ENCODE measurements at regions not wholly inside any gene's neighbourhood (a gene's known extent, or its start where the extent isn't known, plus 50 kb on each side); places are given as distances from the start of the nearest gene placed in this dataset.

DNA sequence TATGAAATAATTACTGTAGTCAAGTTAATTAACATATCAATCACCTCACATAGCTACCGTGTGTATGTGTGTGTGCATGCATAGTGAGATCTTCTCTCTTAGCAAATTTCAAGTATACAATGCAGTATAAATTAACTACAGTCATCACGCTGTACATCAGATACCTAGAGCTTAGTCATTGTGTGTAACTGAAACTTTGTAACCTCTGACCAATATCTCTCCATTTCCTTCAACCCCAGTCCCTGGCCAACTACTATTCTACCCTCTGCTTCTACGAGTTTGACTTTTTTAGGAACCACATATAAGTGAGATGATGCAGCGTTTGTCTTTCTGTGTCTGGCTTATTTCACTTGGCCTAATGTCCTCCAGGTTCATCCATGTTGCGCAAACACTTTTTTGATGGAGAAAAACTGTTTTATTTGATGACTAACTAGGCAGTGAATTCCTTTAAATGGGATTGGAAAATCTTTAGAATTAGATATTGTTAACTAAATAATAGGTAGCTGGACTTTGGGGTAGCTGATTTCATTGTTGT, 459.5 kb downstream of the DHX35 start:
- H3K9ac ChIP-seq (ENCODE audit: low read length): no peak overlapping the region
- no peak for DNase-seq (ENCODE audit: low read depth)
- H3K27me3 ChIP-seq (replicated peaks; ENCODE audit: control insufficient read depth, insufficient read depth, low read length): no peaks in the 10 kb centered on the region
- no peaks in the 10 kb centered on the region for H3K4me1 ChIP-seq (ENCODE audit: control insufficient read depth, insufficient read depth, low read length)
- no peaks in the 10 kb centered on the region for H3K36me3 ChIP-seq (ENCODE audit: control insufficient read depth, insufficient read depth, low read length, severe bottlenecking)
- H3K4me3 ChIP-seq (ENCODE audit: low read length): no peak overlapping the region
- H3K9me3 ChIP-seq (ENCODE audit: control insufficient read depth, low read length): no peaks in the 10 kb centered on the region

DNA sequence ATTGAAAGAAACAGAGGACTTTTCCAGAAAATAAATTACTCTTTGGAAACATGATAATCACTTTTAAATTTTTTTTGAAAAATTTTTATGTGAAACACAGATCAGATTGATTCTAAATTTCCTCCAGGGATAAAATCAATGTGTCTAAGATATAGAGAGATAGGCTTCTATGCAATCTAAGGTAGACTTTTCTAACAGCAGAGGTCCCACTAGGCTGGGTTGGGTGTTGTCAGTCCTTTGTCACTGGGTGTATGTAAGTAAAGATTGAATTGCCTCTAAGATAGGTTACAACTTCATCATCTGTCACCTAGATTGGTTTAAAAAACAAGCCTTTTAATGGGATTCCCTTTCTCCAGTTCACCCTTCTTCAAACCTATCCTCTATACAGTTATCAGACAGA, 449.9 kb downstream of the DHX35 start:
- Histone ChIP-seq H3K9me3 (ENCODE audit: control insufficient read depth, low read length) (no peaks in the 10 kb centered on the region), H3K4me1 (ENCODE audit: control insufficient read depth, insufficient read depth, low read length) (no peaks in the 10 kb centered on the region), H3K36me3 (ENCODE audit: control insufficient read depth, insufficient read depth, low read length, severe bottlenecking) (no peaks in the 10 kb centered on the region), H3K4me3 (ENCODE audit: low read length) (no peak overlapping the region), H3K27me3 (replicated peaks; ENCODE audit: control insufficient read depth, insufficient read depth, low read length) (peaks cover 3% of the 10 kb centered on the region), H3K9ac (ENCODE audit: low read length) (no peak overlapping the region)
- DNase-seq (ENCODE audit: low read depth): no peak

GRCh38 chr20:39399463-39399862, 437.3 kb downstream of the DHX35 start:
- H3K9ac ChIP-seq (ENCODE audit: low read length): no peak overlapping the region
- no peaks in the 10 kb centered on the region for H3K4me1 ChIP-seq (ENCODE audit: control insufficient read depth, insufficient read depth, low read length)
- no peak overlapping the region for H3K4me3 ChIP-seq (ENCODE audit: low read length)
- DNase-seq (ENCODE audit: low read depth): no peak
- peaks cover 9% of the 10 kb centered on the region for H3K27me3 ChIP-seq (replicated peaks; ENCODE audit: control insufficient read depth, insufficient read depth, low read length)
- no peaks in the 10 kb centered on the region for H3K36me3 ChIP-seq (ENCODE audit: control insufficient read depth, insufficient read depth, low read length, severe bottlenecking)
- H3K9me3 ChIP-seq (ENCODE audit: control insufficient read depth, low read length): no peaks in the 10 kb centered on the region

GRCh38 chr20:39398656-39399055, 436.5 kb downstream of the DHX35 start:
- Histone ChIP-seq H3K4me1 (ENCODE audit: control insufficient read depth, insufficient read depth, low read length) (no peaks in the 10 kb centered on the region), H3K9ac (ENCODE audit: low read length) (no peak overlapping the region), H3K9me3 (ENCODE audit: control insufficient read depth, low read length) (no peaks in the 10 kb centered on the region), H3K36me3 (ENCODE audit: control insufficient read depth, insufficient read depth, low read length, severe bottlenecking) (no peaks in the 10 kb centered on the region), H3K27me3 (replicated peaks; ENCODE audit: control insufficient read depth, insufficient read depth, low read length) (peaks cover 9% of the 10 kb centered on the region), H3K4me3 (ENCODE audit: low read length) (no peak overlapping the region)
- DNase-seq (ENCODE audit: low read depth): no peak

- H3K9ac ChIP-seq (ENCODE audit: low read length): no peak overlapping the region
- peaks cover 9% of the 10 kb centered on the region for H3K27me3 ChIP-seq (replicated peaks; ENCODE audit: control insufficient read depth, insufficient read depth, low read length)
- H3K4me3 ChIP-seq (ENCODE audit: low read length): no peak overlapping the region
- H3K36me3 ChIP-seq (ENCODE audit: control insufficient read depth, insufficient read depth, low read length, severe bottlenecking): no peaks in the 10 kb centered on the region
- H3K9me3 ChIP-seq (ENCODE audit: control insufficient read depth, low read length): no peaks in the 10 kb centered on the region
- DNase-seq (ENCODE audit: low read depth): no peak
- no peaks in the 10 kb centered on the region for H3K4me1 ChIP-seq (ENCODE audit: control insufficient read depth, insufficient read depth, low read length)
These were observed 435.5 kb downstream of the DHX35 start for GRCh38 chr20:39397646-39398045.

- Histone ChIP-seq H3K4me1 (ENCODE audit: control insufficient read depth, insufficient read depth, low read length) (no peaks in the 10 kb centered on the region), H3K9ac (ENCODE audit: low read length) (no peak overlapping the region), H3K4me3 (ENCODE audit: low read length) (no peak overlapping the region), H3K9me3 (ENCODE audit: control insufficient read depth, low read length) (no peaks in the 10 kb centered on the region), H3K27me3 (replicated peaks; ENCODE audit: control insufficient read depth, insufficient read depth, low read length) (peaks cover 9% of the 10 kb centered on the region), H3K36me3 (ENCODE audit: control insufficient read depth, insufficient read depth, low read length, severe bottlenecking) (no peaks in the 10 kb centered on the region)
- DNase-seq (ENCODE audit: low read depth): no peak
These were observed 433.5 kb downstream of the DHX35 start for GRCh38 chr20:39395478-39396291.

- Histone ChIP-seq H3K9ac (ENCODE audit: low read length) (no peak overlapping the region), H3K4me1 (ENCODE audit: control insufficient read depth, insufficient read depth, low read length) (no peaks in the 10 kb centered on the region), H3K4me3 (ENCODE audit: low read length) (no peak overlapping the region), H3K36me3 (ENCODE audit: control insufficient read depth, insufficient read depth, low read length, severe bottlenecking) (no peaks in the 10 kb centered on the region), H3K27me3 (replicated peaks; ENCODE audit: control insufficient read depth, insufficient read depth, low read length) (peaks cover 9% of the 10 kb centered on the region), H3K9me3 (ENCODE audit: control insufficient read depth, low read length) (no peaks in the 10 kb centered on the region)
- no peak for DNase-seq (ENCODE audit: low read depth)
These were observed 432.3 kb downstream of the DHX35 start for GRCh38 chr20:39394461-39394860.

DNA sequence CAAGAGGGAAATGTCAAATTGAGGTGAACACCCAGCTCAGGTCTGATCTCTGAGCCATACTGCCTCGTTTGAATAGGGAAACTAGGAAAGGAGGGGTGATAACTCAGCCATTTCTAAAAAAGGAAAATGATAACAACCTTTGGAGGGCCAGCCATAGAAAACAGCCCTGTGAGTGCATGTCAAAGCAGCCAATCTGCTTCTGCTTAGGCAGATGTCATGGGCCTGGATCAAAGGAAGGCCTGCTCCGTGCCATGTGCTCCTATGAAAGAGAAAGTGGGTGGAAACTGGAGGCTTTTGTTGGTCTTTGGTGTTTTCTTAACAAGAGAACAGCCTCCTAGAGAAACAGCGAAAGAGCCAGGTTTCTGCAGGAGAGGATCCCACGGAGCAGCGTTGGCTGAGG, 428.0 kb downstream of the DHX35 start:
- Histone ChIP-seq H3K9me3 (ENCODE audit: control insufficient read depth, low read length) (no peaks in the 10 kb centered on the region), H3K9ac (ENCODE audit: low read length) (no peak overlapping the region), H3K4me3 (ENCODE audit: low read length) (no peak overlapping the region), H3K36me3 (ENCODE audit: control insufficient read depth, insufficient read depth, low read length, severe bottlenecking) (no peaks in the 10 kb centered on the region), H3K4me1 (ENCODE audit: control insufficient read depth, insufficient read depth, low read length) (no peaks in the 10 kb centered on the region), H3K27me3 (replicated peaks; ENCODE audit: control insufficient read depth, insufficient read depth, low read length) (no peaks in the 10 kb centered on the region)
- no peak for DNase-seq (ENCODE audit: low read depth)

DNA sequence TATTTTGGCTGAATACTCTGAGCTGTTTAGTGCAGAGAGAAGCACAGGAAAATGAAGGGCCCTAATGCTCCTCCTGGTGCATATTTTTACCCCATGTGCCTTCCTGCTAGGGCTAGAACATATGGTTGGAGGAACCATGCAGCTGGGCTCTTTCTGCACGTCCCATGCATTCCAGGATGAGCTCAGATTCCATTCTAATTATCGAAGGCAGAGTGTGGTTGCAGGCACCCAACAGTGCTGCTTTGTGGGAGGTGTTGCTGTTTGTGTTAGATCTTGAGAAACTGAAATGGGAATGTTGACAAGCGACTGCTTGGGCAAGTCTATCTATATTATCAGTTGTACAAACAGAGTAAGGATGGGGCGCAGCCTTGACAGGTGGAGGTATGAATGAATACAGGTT, 419.5 kb downstream of the DHX35 start:
- Histone ChIP-seq H3K27me3 (replicated peaks; ENCODE audit: control insufficient read depth, insufficient read depth, low read length) (peaks cover 4% of the 10 kb centered on the region), H3K9me3 (ENCODE audit: control insufficient read depth, low read length) (no peaks in the 10 kb centered on the region), H3K4me3 (ENCODE audit: low read length) (no peak overlapping the region), H3K4me1 (ENCODE audit: control insufficient read depth, insufficient read depth, low read length) (no peaks in the 10 kb centered on the region), H3K9ac (ENCODE audit: low read length) (no peak overlapping the region), H3K36me3 (ENCODE audit: control insufficient read depth, insufficient read depth, low read length, severe bottlenecking) (no peaks in the 10 kb centered on the region)
- no peak for DNase-seq (ENCODE audit: low read depth)

- H3K36me3 ChIP-seq (ENCODE audit: control insufficient read depth, insufficient read depth, low read length, severe bottlenecking): no peaks in the 10 kb centered on the region
- DNase-seq (ENCODE audit: low read depth): no peak
These were observed 416.6 kb downstream of the DHX35 start for GRCh38 chr20:39378776-39379175.

DNA sequence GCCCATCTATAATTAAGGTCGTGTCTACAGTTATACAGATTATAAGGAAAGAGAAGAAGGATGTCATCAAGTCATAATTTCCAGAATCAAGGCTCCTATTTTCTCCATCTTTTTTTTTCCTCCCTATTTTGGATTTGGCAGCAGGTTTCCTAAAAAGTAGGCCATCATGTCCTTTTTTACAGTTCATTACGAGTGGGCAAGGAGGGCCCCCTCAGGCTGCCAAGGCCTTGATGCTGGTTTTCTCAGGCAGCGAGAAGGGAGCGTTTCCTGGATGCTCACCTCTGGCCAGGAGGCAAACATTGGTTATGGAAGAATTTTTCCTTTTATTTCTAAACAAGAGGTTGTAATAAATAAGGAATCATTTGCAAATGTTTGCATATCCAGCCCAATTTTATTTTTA, 414.6 kb downstream of the DHX35 start:
- no peaks in the 10 kb centered on the region for H3K9me3 ChIP-seq (ENCODE audit: control insufficient read depth, low read length)
- H3K9ac ChIP-seq (ENCODE audit: low read length): no peak overlapping the region
- H3K4me3 ChIP-seq (ENCODE audit: low read length): no peak overlapping the region
- no peak for DNase-seq (ENCODE audit: low read depth)
- H3K36me3 ChIP-seq (ENCODE audit: control insufficient read depth, insufficient read depth, low read length, severe bottlenecking): no peaks in the 10 kb centered on the region
- H3K27me3 ChIP-seq (replicated peaks; ENCODE audit: control insufficient read depth, insufficient read depth, low read length): peaks cover 8% of the 10 kb centered on the region
- H3K4me1 ChIP-seq (ENCODE audit: control insufficient read depth, insufficient read depth, low read length): no peaks in the 10 kb centered on the region

More at GRCh38 chr20:39378776-39379175, 416.6 kb downstream of the DHX35 start:
- Histone ChIP-seq H3K4me1 (ENCODE audit: control insufficient read depth, insufficient read depth, low read length) (no peaks in the 10 kb centered on the region), H3K27me3 (replicated peaks; ENCODE audit: control insufficient read depth, insufficient read depth, low read length) (peaks cover 8% of the 10 kb centered on the region), H3K9me3 (ENCODE audit: control insufficient read depth, low read length) (no peaks in the 10 kb centered on the region), H3K9ac (ENCODE audit: low read length) (no peak overlapping the region), H3K4me3 (ENCODE audit: low read length) (no peak overlapping the region)

- H3K27me3 ChIP-seq (replicated peaks; ENCODE audit: control insufficient read depth, insufficient read depth, low read length): no peaks in the 10 kb centered on the region
- no peak overlapping the region for H3K9ac ChIP-seq (ENCODE audit: low read length)
- peaks cover 6% of the 10 kb centered on the region for H3K4me1 ChIP-seq (ENCODE audit: control insufficient read depth, insufficient read depth, low read length)
- no peak for DNase-seq (ENCODE audit: low read depth)
- H3K9me3 ChIP-seq (ENCODE audit: control insufficient read depth, low read length): no peaks in the 10 kb centered on the region
- no peak overlapping the region for H3K4me3 ChIP-seq (ENCODE audit: low read length)
- H3K36me3 ChIP-seq (ENCODE audit: control insufficient read depth, insufficient read depth, low read length, severe bottlenecking): no peaks in the 10 kb centered on the region
These were observed 402.2 kb downstream of the DHX35 start for GRCh38 chr20:39364320-39364719.

All from adipocyte (in vitro differentiated cells).